ENCODE measurements at regions not wholly inside any gene's neighbourhood (a gene's known extent, or its start where the extent isn't known, plus 50 kb on each side); places are given as distances from the start of the nearest gene placed in this dataset.
"Not testable (repeated sequence)": the region's sequence is repeated elsewhere in the genome, so short reads cannot be mapped to it uniquely, and the experiment has no call there.

GRCh38 chr9:26643826-26644225 lies 248.8 kb downstream of the CAAP1 start:
- H3K27ac ChIP-seq = no peak overlapping the region
- intact Hi-C loops (cut with DNase I; ENCODE audit: low total_unique reads) = no loop called here
- TF ChIP-seq CTCF (IDR thresholded peaks at IDR 0.05) (no peak), POLR2A (IDR thresholded peaks at IDR 0.05) (no peak), POLR2AphosphoS5 (IDR thresholded peaks at IDR 0.05) (no peak)

GRCh38 chr9:26639761-26640160 lies 252.8 kb downstream of the CAAP1 start:
- intact Hi-C loops (cut with DNase I; ENCODE audit: low total_unique reads) = no loop called here
- H3K27me3 ChIP-seq = no peaks in the 10 kb centered on the region
- H3K9me3 ChIP-seq = no peaks in the 10 kb centered on the region
- no peak for TF ChIP-seq POLR2A (IDR thresholded peaks at IDR 0.05)
- no peak for TF ChIP-seq POLR2AphosphoS5 (IDR thresholded peaks at IDR 0.05)
- no peak for TF ChIP-seq CTCF (IDR thresholded peaks at IDR 0.05)
- no peak for DNase-seq (ENCODE audit: low spot score in 2 of 2)
- no peaks in the 10 kb centered on the region for H3K4me1 ChIP-seq
- H3K4me3 ChIP-seq = no peak overlapping the region
- H3K27ac ChIP-seq = no peak overlapping the region
- no peaks in the 10 kb centered on the region for H3K36me3 ChIP-seq

More at GRCh38 chr9:26643826-26644225, 248.8 kb downstream of the CAAP1 start:
- Histone ChIP-seq H3K4me1 (no peaks in the 10 kb centered on the region), H3K36me3 (no peaks in the 10 kb centered on the region), H3K27me3 (no peaks in the 10 kb centered on the region), H3K9me3 (no peaks in the 10 kb centered on the region), H3K4me3 (no peak overlapping the region)
- no peak for DNase-seq (ENCODE audit: low spot score in 2 of 2)

- no peak overlapping the region for H3K4me3 ChIP-seq
- no peaks in the 10 kb centered on the region for H3K4me1 ChIP-seq
- H3K36me3 ChIP-seq = no peaks in the 10 kb centered on the region
- DNase-seq (ENCODE audit: low spot score in 2 of 2) = no peak
- no peaks in the 10 kb centered on the region for H3K9me3 ChIP-seq
- intact Hi-C loops (cut with DNase I; ENCODE audit: low total_unique reads) = no loop called here
- TF ChIP-seq POLR2AphosphoS5 (IDR thresholded peaks at IDR 0.05) (no peak), POLR2A (IDR thresholded peaks at IDR 0.05) (no peak), CTCF (IDR thresholded peaks at IDR 0.05) (no peak)
- H3K27ac ChIP-seq = no peak overlapping the region
- no peaks in the 10 kb centered on the region for H3K27me3 ChIP-seq
Observed at GRCh38 chr9:26637101-26637500, 255.5 kb downstream of the CAAP1 start.

GRCh38 chr9:26613851-26614350 lies 278.7 kb downstream of the CAAP1 start:
- DNase-seq (ENCODE audit: low spot score in 2 of 2); H3K27me3 ChIP-seq; H3K27ac ChIP-seq; intact Hi-C loops (cut with DNase I; ENCODE audit: low total_unique reads); H3K9me3 ChIP-seq; H3K36me3 ChIP-seq; H3K4me1 ChIP-seq; H3K4me3 ChIP-seq: not testable (repeated sequence)

- Histone ChIP-seq H3K4me3 (no peak overlapping the region), H3K9me3 (no peaks in the 10 kb centered on the region), H3K27me3 (no peaks in the 10 kb centered on the region), H3K27ac (no peak overlapping the region), H3K36me3 (no peaks in the 10 kb centered on the region), H3K4me1 (no peaks in the 10 kb centered on the region)
- intact Hi-C loops (cut with DNase I; ENCODE audit: low total_unique reads) = no loop called here
- TF ChIP-seq CTCF (IDR thresholded peaks at IDR 0.05) (no peak), POLR2AphosphoS5 (IDR thresholded peaks at IDR 0.05) (no peak), POLR2A (IDR thresholded peaks at IDR 0.05) (no peak)
- no peak for DNase-seq (ENCODE audit: low spot score in 2 of 2)
Observed at GRCh38 chr9:26612211-26612610, 280.4 kb downstream of the CAAP1 start.

GRCh38 chr9:26606756-26607155 lies 285.8 kb downstream of the CAAP1 start:
- no peak for TF ChIP-seq POLR2A (IDR thresholded peaks at IDR 0.05)
- TF ChIP-seq CTCF (IDR thresholded peaks at IDR 0.05) = no peak
- no peak for TF ChIP-seq POLR2AphosphoS5 (IDR thresholded peaks at IDR 0.05)
- H3K4me1 ChIP-seq = no peaks in the 10 kb centered on the region
- DNase-seq (ENCODE audit: low spot score in 2 of 2) = no peak
- H3K36me3 ChIP-seq = no peaks in the 10 kb centered on the region
- no peak overlapping the region for H3K27ac ChIP-seq
- H3K27me3 ChIP-seq = no peaks in the 10 kb centered on the region
- intact Hi-C loops (cut with DNase I; ENCODE audit: low total_unique reads) = no loop called here
- no peaks in the 10 kb centered on the region for H3K9me3 ChIP-seq
- no peak overlapping the region for H3K4me3 ChIP-seq

Measured in breast epithelium (tissue), 4 donors.